HEK293 (cell line): ENCODE measurements at regions not wholly inside any gene's neighbourhood (a gene's known extent, or its start where the extent isn't known, plus 50 kb on each side); places are given as distances from the start of the nearest gene placed in this dataset.

Experiments
- CTCF ChIA-PET: fragments of 350-600 bp; formaldehyde crosslinking; extraction: SDS; loops from one replicate; lab custom pipeline; 2021; ENCODE audit warnings: antibody characterized with exemption; lab: Yijun Ruan, JAX
- POLR2A ChIA-PET: fragments of 300-600 bp; formaldehyde crosslinking; extraction: SDS; loops from one replicate; lab custom pipeline; 2020; ENCODE audit warnings: antibody characterized with exemption, inconsistent platforms; lab: Yijun Ruan, JAX
- H3K27ac ChIP-seq: fragments of 200-500 bp; sonication (Bioruptor generic); 2 replicates; pipeline ENCODE4 v1.5.1; 2014; ENCODE audit warnings: low read depth, low read length, control low read depth, inconsistent platforms; ENCODE audit errors: extremely low read depth
- H3K36me3 ChIP-seq, 2 experiments: fragments of 200-500 bp in 1 of 2; sonication (Bioruptor generic) in 1 of 2; 1 replicate in 1 of 2; 2 replicates in 1 of 2; pipeline ENCODE4 v1.5.1; 2014 to 2017; ENCODE audit warnings: inconsistent platforms in 2 of 2, low read length in 2 of 2; ENCODE audit not compliant: control insufficient read depth in 2 of 2, insufficient read depth in 1 of 2
- H3K4me1 ChIP-seq: fragments of 200-500 bp; sonication (Bioruptor generic); 2 replicates; pipeline ENCODE4 v1.5.1; 2014; ENCODE audit warnings: mild to moderate bottlenecking, low read length, inconsistent platforms; ENCODE audit not compliant: control insufficient read depth, insufficient read depth
- H3K4me3 ChIP-seq: 2 replicates; pipeline ENCODE4 v1.5.1; 2011; ENCODE audit warnings: low read depth, mild to moderate bottlenecking, control low read depth, low read length, moderate library complexity
- H3K9me3 ChIP-seq: fragments of 200-500 bp; sonication (Bioruptor generic); 2 replicates; pipeline ENCODE4 v1.5.1; 2014; ENCODE audit warnings: low read depth, low read length, inconsistent platforms; ENCODE audit not compliant: control insufficient read depth, insufficient read depth
- BCL11A ChIP-seq: fragments of 450-650 bp; formaldehyde crosslinking; IDR thresholded peaks from 2 replicates; pipeline ENCODE4 v1.5.1; 2016; ENCODE audit warnings: low read depth, missing biosample characterization, missing genetic modification characterization
- IKZF3 ChIP-seq: fragments of 450-650 bp; IDR thresholded peaks from 2 replicates; pipeline ENCODE4 v1.5.0; 2018; ENCODE audit warnings: missing biosample characterization, mild to moderate bottlenecking, missing genetic modification characterization, moderate library complexity
- KLF1 ChIP-seq: fragments of 450-650 bp; formaldehyde crosslinking; IDR thresholded peaks from 2 replicates; pipeline ENCODE4 v1.5.1; 2016; ENCODE audit warnings: missing biosample characterization, missing genetic modification characterization
- OSR2 ChIP-seq: fragments of 450-650 bp; formaldehyde crosslinking; IDR thresholded peaks from 2 replicates; pipeline ENCODE4 v1.5.1; 2016; ENCODE audit warnings: missing biosample characterization, missing genetic modification characterization
- RBAK ChIP-seq: fragments of 450-650 bp; formaldehyde crosslinking; IDR thresholded peaks from 2 replicates; pipeline ENCODE4 v1.5.1; 2016; ENCODE audit warnings: missing biosample characterization, missing genetic modification characterization
- SALL2 ChIP-seq: fragments of 450-650 bp; formaldehyde crosslinking; IDR thresholded peaks from 2 replicates; pipeline ENCODE4 v1.5.0; 2017; ENCODE audit warnings: missing biosample characterization, mild to moderate bottlenecking, missing genetic modification characterization, borderline replicate concordance
- YY2 ChIP-seq: fragments of 450-650 bp; formaldehyde crosslinking; IDR thresholded peaks from 2 replicates; pipeline ENCODE4 v1.5.1; 2016; ENCODE audit warnings: missing biosample characterization, missing genetic modification characterization
- ZBTB8A ChIP-seq: fragments of 450-650 bp; formaldehyde crosslinking; IDR thresholded peaks from 2 replicates; pipeline ENCODE4 v1.5.1; 2016; ENCODE audit warnings: missing biosample characterization, missing genetic modification characterization
- ZFP69B ChIP-seq: fragments of 450-650 bp; formaldehyde crosslinking; IDR thresholded peaks from 2 replicates; pipeline ENCODE4 v1.5.1; 2016; ENCODE audit warnings: missing biosample characterization, missing genetic modification characterization
- ZNF114 ChIP-seq: fragments of 450-650 bp; formaldehyde crosslinking; IDR thresholded peaks from 2 replicates; pipeline ENCODE4 v1.5.0; 2017; ENCODE audit warnings: missing biosample characterization, missing genetic modification characterization
- ZNF132 ChIP-seq: fragments of 450-650 bp; formaldehyde crosslinking; IDR thresholded peaks from 2 replicates; pipeline ENCODE4 v1.5.1; 2017; ENCODE audit warnings: missing biosample characterization, missing genetic modification characterization, borderline replicate concordance
- ZNF133 ChIP-seq: fragments of 450-650 bp; formaldehyde crosslinking; IDR thresholded peaks from 2 replicates; pipeline ENCODE4 v1.5.1; 2016; ENCODE audit warnings: missing biosample characterization, missing genetic modification characterization
- ZNF19 ChIP-seq: fragments of 450-650 bp; formaldehyde crosslinking; IDR thresholded peaks from 2 replicates; pipeline ENCODE4; 2016; ENCODE audit warnings: missing biosample characterization, missing genetic modification characterization, low read depth
- ZNF266 ChIP-seq: fragments of 450-650 bp; formaldehyde crosslinking; IDR thresholded peaks from 2 replicates; pipeline ENCODE4 v1.5.1; 2016; ENCODE audit warnings: missing biosample characterization, missing genetic modification characterization, low read depth
- ZNF302 ChIP-seq: fragments of 450-650 bp; formaldehyde crosslinking; IDR thresholded peaks from 2 replicates; pipeline ENCODE4 v1.5.1; 2016; ENCODE audit warnings: missing biosample characterization, missing genetic modification characterization, low read depth
- ZNF600 ChIP-seq: fragments of 450-650 bp; formaldehyde crosslinking; IDR thresholded peaks from 2 replicates; pipeline ENCODE4 v1.5.1; 2016; ENCODE audit warnings: missing biosample characterization, missing genetic modification characterization
- ZNF610 ChIP-seq: fragments of 450-650 bp; formaldehyde crosslinking; IDR thresholded peaks from 2 replicates; pipeline ENCODE4 v1.5.1; 2016; ENCODE audit warnings: missing biosample characterization, missing genetic modification characterization, borderline replicate concordance
- ZNF830 ChIP-seq: fragments of 450-650 bp; IDR thresholded peaks from 2 replicates; pipeline ENCODE4 v1.5.0; 2018; ENCODE audit warnings: missing biosample characterization, missing genetic modification characterization, low read depth, mild to moderate bottlenecking, moderate library complexity
- ZNF843 ChIP-seq: fragments of 450-650 bp; formaldehyde crosslinking; IDR thresholded peaks from 2 replicates; pipeline ENCODE4 v1.5.1; 2016; ENCODE audit warnings: missing biosample characterization, missing genetic modification characterization
- ZSCAN30 ChIP-seq: fragments of 450-650 bp; IDR thresholded peaks from 2 replicates; pipeline ENCODE4 v1.5.1; 2018; ENCODE audit warnings: missing biosample characterization, mild to moderate bottlenecking, missing genetic modification characterization, moderate library complexity
- TF ChIP-seq, protein P1 (sequence below): fragments of 450-650 bp; formaldehyde crosslinking; IDR thresholded peaks from 2 replicates; pipeline ENCODE4 v1.5.1; 2017; ENCODE audit warnings: missing biosample characterization, missing genetic modification characterization
- TF ChIP-seq, protein P2 (sequence below): fragments of 450-650 bp; formaldehyde crosslinking; IDR thresholded peaks from 2 replicates; pipeline ENCODE4 v1.5.1; 2016; ENCODE audit warnings: missing biosample characterization, missing genetic modification characterization
- TF ChIP-seq, protein P3 (sequence below): fragments of 450-650 bp; formaldehyde crosslinking; IDR thresholded peaks from 2 replicates; pipeline ENCODE4 v1.5.1; 2016; ENCODE audit warnings: missing biosample characterization, missing genetic modification characterization, borderline replicate concordance
- TF ChIP-seq, protein P4 (sequence below): fragments of 450-650 bp; formaldehyde crosslinking; IDR thresholded peaks from 2 replicates; pipeline ENCODE4 v1.5.1; 2016; ENCODE audit warnings: missing biosample characterization, missing genetic modification characterization

DNA sequence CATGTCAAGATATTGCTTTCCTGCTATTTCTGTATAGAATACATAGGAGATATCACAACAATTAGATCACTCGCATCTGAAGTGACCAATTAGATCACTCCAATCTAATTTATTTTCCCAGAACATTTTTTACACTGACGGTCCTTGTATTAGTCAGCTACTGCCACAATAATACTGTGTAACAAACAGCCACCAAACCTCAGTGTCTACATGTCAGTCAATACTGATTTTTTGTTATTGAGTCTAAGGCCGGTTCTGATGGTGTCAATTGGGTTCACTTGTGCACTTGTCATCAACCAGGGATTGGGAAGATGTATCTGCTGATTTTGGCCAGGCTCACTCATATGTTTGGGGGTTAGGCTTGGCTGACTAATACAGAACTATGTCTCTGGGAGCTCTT, 275.9 kb upstream of the NFE2L3 start:
- H3K4me1 ChIP-seq, result peaks cover 17% of the 10 kb centered on the region
- ChIA-PET POLR2A (no interaction called here), CTCF (no interaction called here)
- H3K27ac ChIP-seq, result no peak overlapping the region
- H3K9me3 ChIP-seq, result no peaks in the 10 kb centered on the region
- no peaks in the 10 kb centered on the region for H3K36me3 ChIP-seq
- TF ChIP-seq ZNF302 (no peak), RBAK (tag by site-specific recombination) (peak; percentile 96)
- no peak overlapping the region for H3K4me3 ChIP-seq

DNA sequence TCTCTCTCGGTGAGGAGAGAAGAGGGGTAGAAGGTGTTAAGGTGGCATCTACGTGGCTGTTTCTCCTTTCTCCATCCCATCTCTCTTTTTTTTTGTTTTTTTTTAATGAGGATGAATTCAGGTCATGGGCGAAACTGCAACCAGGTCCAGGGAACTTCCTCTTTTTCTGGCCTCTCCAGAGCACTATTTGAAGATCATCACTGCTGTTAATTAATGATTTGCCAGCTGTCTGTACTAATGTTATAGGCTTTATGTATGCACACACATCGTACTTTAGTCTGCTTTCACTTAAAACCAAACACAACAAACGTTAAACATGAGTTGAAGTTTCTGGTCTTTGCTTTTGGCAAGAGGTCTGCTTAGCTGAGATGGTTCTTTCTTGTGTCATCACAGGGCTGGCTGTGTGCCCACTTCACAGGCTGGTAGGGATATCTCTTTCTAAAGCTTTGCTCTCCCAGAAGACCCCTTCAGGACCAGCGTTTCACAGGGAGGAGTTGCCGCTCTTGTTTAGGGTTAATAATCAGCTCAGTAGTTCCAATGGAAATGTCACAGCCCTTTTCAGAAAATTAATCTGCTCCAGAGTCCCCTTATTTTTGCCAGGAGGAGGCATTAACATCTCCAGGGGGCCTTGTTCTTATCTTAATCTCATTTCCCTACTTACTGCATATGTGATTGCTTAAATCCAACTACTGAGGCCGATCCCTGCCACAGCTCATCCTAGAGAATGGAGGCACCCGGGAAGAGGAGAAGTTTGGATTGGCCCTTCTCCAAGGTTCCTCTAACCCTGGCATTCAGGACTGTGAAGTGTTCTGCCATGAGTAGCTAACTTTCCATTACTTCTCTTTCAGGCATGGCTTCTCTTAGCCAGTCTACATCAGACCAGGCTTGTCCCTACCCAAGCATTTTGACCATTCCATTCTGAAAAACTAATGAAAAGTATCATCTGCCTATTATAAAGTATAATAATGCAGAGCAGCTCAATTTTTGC, 273.9 kb upstream of the NFE2L3 start:
- H3K36me3 ChIP-seq, result no peaks in the 10 kb centered on the region
- ChIA-PET CTCF (interaction anchor here (0.7 to 1.0 kb wide), 2 partner anchors 15 to 17 kb away, joined by 3 to 9 read pairs; no protein-coding TSS in a partner anchor), POLR2A (interaction anchor here (0.7 kb wide), 1 partner anchor 16 kb away, joined by 3 read pairs; no protein-coding TSS in a partner anchor)
- no peaks in the 10 kb centered on the region for H3K9me3 ChIP-seq
- no peak overlapping the region for H3K4me3 ChIP-seq
- peak overlapping the region; percentile 47; the same call in 1 of the 2 replicates for H3K27ac ChIP-seq
- H3K4me1 ChIP-seq, result peaks cover 32% of the 10 kb centered on the region
- no peak for TF ChIP-seq ZFP69B (tag by site-specific recombination)
- TF ChIP-seq, protein P1, sequence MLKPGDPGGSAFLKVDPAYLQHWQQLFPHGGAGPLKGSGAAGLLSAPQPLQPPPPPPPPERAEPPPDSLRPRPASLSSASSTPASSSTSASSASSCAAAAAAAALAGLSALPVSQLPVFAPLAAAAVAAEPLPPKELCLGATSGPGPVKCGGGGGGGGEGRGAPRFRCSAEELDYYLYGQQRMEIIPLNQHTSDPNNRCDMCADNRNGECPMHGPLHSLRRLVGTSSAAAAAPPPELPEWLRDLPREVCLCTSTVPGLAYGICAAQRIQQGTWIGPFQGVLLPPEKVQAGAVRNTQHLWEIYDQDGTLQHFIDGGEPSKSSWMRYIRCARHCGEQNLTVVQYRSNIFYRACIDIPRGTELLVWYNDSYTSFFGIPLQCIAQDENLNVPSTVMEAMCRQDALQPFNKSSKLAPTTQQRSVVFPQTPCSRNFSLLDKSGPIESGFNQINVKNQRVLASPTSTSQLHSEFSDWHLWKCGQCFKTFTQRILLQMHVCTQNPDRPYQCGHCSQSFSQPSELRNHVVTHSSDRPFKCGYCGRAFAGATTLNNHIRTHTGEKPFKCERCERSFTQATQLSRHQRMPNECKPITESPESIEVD (tag by site-specific recombination), result no peak
- no peak for TF ChIP-seq ZNF114 (tag by site-specific recombination)
- peak; percentile 49 for TF ChIP-seq ZBTB8A
- peak; percentile 82; the same call in 1 of the 2 replicates for TF ChIP-seq ZNF843 (tag by site-specific recombination)
- TF ChIP-seq, protein P2, sequence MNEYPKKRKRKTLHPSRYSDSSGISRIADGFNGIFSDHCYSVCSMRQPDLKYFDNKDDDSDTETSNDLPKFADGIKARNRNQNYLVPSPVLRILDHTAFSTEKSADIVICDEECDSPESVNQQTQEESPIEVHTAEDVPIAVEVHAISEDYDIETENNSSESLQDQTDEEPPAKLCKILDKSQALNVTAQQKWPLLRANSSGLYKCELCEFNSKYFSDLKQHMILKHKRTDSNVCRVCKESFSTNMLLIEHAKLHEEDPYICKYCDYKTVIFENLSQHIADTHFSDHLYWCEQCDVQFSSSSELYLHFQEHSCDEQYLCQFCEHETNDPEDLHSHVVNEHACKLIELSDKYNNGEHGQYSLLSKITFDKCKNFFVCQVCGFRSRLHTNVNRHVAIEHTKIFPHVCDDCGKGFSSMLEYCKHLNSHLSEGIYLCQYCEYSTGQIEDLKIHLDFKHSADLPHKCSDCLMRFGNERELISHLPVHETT (tag by site-specific recombination), result no peak
- no peak for TF ChIP-seq ZNF133 (tag by site-specific recombination)
- no peak for TF ChIP-seq ZNF830 (tag by site-specific recombination)
- TF ChIP-seq ZSCAN30 (tag by site-specific recombination), result no peak
- no peak for TF ChIP-seq ZNF132 (tag by site-specific recombination)
- TF ChIP-seq SALL2 (tag by site-specific recombination), result no peak
- TF ChIP-seq KLF1, result no peak
- TF ChIP-seq OSR2 (tag by site-specific recombination), result peak; percentile 85
- TF ChIP-seq YY2, result no peak
- peak; percentile 37; the same call in 1 of the 2 replicates for TF ChIP-seq IKZF3
- 0 out of 2 replicates have a peak, but pooled peaks have one; percentile 30 for TF ChIP-seq ZNF610 (tag by site-specific recombination)
- TF ChIP-seq, protein P3, sequence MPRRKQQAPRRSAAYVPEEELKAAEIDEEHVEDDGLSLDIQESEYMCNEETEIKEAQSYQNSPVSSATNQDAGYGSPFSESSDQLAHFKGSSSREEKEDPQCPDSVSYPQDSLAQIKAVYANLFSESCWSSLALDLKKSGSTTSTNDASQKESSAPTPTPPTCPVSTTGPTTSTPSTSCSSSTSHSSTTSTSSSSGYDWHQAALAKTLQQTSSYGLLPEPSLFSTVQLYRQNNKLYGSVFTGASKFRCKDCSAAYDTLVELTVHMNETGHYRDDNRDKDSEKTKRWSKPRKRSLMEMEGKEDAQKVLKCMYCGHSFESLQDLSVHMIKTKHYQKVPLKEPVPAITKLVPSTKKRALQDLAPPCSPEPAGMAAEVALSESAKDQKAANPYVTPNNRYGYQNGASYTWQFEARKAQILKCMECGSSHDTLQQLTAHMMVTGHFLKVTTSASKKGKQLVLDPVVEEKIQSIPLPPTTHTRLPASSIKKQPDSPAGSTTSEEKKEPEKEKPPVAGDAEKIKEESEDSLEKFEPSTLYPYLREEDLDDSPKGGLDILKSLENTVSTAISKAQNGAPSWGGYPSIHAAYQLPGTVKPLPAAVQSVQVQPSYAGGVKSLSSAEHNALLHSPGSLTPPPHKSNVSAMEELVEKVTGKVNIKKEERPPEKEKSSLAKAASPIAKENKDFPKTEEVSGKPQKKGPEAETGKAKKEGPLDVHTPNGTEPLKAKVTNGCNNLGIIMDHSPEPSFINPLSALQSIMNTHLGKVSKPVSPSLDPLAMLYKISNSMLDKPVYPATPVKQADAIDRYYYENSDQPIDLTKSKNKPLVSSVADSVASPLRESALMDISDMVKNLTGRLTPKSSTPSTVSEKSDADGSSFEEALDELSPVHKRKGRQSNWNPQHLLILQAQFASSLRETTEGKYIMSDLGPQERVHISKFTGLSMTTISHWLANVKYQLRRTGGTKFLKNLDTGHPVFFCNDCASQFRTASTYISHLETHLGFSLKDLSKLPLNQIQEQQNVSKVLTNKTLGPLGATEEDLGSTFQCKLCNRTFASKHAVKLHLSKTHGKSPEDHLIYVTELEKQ (tag by site-specific recombination), result no peak
- peak; percentile 82 for TF ChIP-seq ZNF600 (tag by site-specific recombination)
- no peak for TF ChIP-seq ZNF19 (tag by site-specific recombination)
- TF ChIP-seq, protein P4, sequence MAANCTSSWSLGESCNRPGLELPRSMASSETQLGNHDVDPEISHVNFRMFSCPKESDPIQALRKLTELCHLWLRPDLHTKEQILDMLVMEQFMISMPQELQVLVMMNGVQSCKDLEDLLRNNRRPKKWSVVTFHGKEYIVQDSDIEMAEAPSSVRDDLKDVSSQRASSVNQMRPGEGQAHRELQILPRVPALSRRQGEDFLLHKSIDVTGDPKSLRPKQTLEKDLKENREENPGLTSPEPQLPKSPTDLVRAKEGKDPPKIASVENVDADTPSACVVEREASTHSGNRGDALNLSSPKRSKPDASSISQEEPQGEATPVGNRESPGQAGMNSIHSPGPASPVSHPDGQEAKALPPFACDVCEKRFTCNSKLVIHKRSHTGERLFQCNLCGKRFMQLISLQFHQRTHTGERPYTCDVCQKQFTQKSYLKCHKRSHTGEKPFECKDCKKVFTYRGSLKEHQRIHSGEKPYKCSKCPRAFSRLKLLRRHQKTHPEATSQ, result no peak
- no peak for TF ChIP-seq BCL11A (tag by site-specific recombination)
- TF ChIP-seq ZNF266 (tag by site-specific recombination), result no peak
